ENCODE measurements at regions not wholly inside any gene's neighbourhood (a gene's known extent, or its start where the extent isn't known, plus 50 kb on each side); places are given as distances from the start of the nearest gene placed in this dataset.

DNA sequence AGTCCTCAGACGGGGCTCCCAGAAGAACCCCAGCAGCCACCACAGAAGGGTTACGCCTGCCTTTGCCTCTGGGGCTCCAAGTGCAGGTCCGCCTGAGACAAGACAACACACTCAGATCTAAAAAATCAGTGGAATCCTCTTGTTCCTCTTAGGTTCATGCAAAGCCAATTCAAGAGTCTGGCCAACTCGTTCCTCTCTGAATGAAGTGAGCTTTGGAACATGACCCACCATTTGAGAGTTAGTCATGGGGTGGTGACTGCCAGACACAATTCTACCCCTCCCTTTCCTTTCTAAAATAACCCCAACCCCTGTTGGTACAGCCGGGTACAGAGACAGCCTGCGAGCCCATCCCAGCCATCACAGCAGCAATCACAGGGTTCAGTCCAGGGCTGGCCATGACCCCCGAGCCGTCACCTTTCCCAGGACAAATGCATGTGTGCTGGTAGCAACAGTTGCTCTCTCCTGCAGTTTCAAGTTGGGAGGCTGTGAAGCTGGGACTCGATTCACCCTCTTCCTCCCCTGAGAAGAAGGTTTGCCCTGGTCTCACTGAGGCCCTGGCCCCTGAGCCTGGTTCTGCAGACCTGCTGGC, 183.1 kb upstream of the SH3BP4 start (continued):
- TF ChIP-seq RNF2 (IDR thresholded peaks at IDR 0.05; ENCODE audit: borderline replicate concordance, low read depth, low read length, missing control alignments, poor library complexity, severe bottlenecking), result no peak
- TF ChIP-seq ZNF274 (IDR thresholded peaks at IDR 0.05; ENCODE audit: borderline replicate concordance, extremely low read depth, low read length), result no peak
